GM23338 (cell line): ENCODE measurements at regions not wholly inside any gene's neighbourhood (a gene's known extent, or its start where the extent isn't known, plus 50 kb on each side); places are given as distances from the start of the nearest gene placed in this dataset.

ENCODE experiments used
- CREB1 ChIP-seq: fragments of 250-450 bp; sonication (Bioruptor Pico); IDR thresholded peaks from 2 replicates; pipeline ENCODE4 v1.5.0; 2020; ENCODE audit warnings: low read depth, mild to moderate bottlenecking, moderate library complexity
- EZH2 ChIP-seq: fragments of 200-600 bp; sonication (generic); IDR thresholded peaks from one replicate; pipeline ENCODE4 v1.8.0; 2017; ENCODE audit warnings: antibody characterized with exemption, mild to moderate bottlenecking, low read depth; ENCODE audit not compliant: unreplicated experiment
- EZH2phosphoT487 ChIP-seq: fragments of 200-600 bp; sonication (generic); IDR thresholded peaks from one replicate; pipeline ENCODE4 v1.8.1; 2018; ENCODE audit warnings: antibody characterized with exemption; ENCODE audit not compliant: unreplicated experiment
- POLR2AphosphoS5 ChIP-seq: IDR thresholded peaks from 2 replicates; pipeline ENCODE4 v1.6.1; 2016; ENCODE audit warnings: antibody characterized with exemption, low read depth
- REST ChIP-seq: IDR thresholded peaks from one replicate; pipeline ENCODE4 v1.6.1; 2018; ENCODE audit warnings: antibody characterized with exemption; ENCODE audit not compliant: unreplicated experiment
- ZNF114 ChIP-seq: fragments of 250-450 bp; sonication (Bioruptor Pico); IDR thresholded peaks from 2 replicates; pipeline ENCODE4 v1.5.0; 2020; ENCODE audit warnings: mild to moderate bottlenecking, moderate library complexity
- ZNF462 ChIP-seq: fragments of 250-450 bp; sonication (Bioruptor Pico); IDR thresholded peaks from 2 replicates; pipeline ENCODE4 v1.5.0; 2020; ENCODE audit warnings: mild to moderate bottlenecking, moderate library complexity

- TF ChIP-seq REST: no peak
- TF ChIP-seq POLR2AphosphoS5: no peak
- TF ChIP-seq EZH2phosphoT487: no peak
- no peak for TF ChIP-seq ZNF114 (CRISPR knock-in tag)
- TF ChIP-seq EZH2: no peak
- TF ChIP-seq ZNF462 (CRISPR knock-in tag): no peak
- TF ChIP-seq CREB1 (CRISPR knock-in tag): no peak
Measured at GRCh38 chr15:52980446-52980845, 190.3 kb upstream of the ONECUT1 start (continued).
